ENCODE measurements at regions not wholly inside any gene's neighbourhood (a gene's known extent, or its start where the extent isn't known, plus 50 kb on each side); places are given as distances from the start of the nearest gene placed in this dataset.
A peak's percentile ranks its signal among the peaks of the same experiment; 100 is the strongest.

- no peaks in the 10 kb centered on the region for H3K36me3 ChIP-seq
- no peaks in the 10 kb centered on the region for H3K9me3 ChIP-seq (ENCODE audit: severe bottlenecking)
- no peak overlapping the region for H3K27ac ChIP-seq
- H3K27me3 ChIP-seq (ENCODE audit: insufficient read depth, low read depth, severe bottlenecking): no peaks in the 10 kb centered on the region
- H3K4me3 ChIP-seq (ENCODE audit: low read depth, low read length): no peak overlapping the region
- no peak for TF ChIP-seq CTCF (IDR thresholded peaks at IDR 0.05; ENCODE audit: low read depth, low read length)
- no peak for DNase-seq
Measured at GRCh38 chr7:91411060-91411459, 146.8 kb downstream of the FZD1 start.

- Histone ChIP-seq H3K4me3 (ENCODE audit: low read depth, low read length) (no peak overlapping the region), H3K36me3 (no peaks in the 10 kb centered on the region), H3K9me3 (ENCODE audit: severe bottlenecking) (no peaks in the 10 kb centered on the region), H3K27ac (no peak overlapping the region), H3K27me3 (ENCODE audit: insufficient read depth, low read depth, severe bottlenecking) (no peaks in the 10 kb centered on the region)
- DNase-seq: no peak
- no peak for TF ChIP-seq CTCF (IDR thresholded peaks at IDR 0.05; ENCODE audit: low read depth, low read length)
Measured at GRCh38 chr7:91412298-91412697, 148.1 kb downstream of the FZD1 start.

GRCh38 chr7:91414734-91415133 lies 150.5 kb downstream of the FZD1 start:
- no peak for TF ChIP-seq CTCF (IDR thresholded peaks at IDR 0.05; ENCODE audit: low read depth, low read length)
- Histone ChIP-seq H3K9me3 (ENCODE audit: severe bottlenecking) (no peaks in the 10 kb centered on the region), H3K4me3 (ENCODE audit: low read depth, low read length) (no peak overlapping the region), H3K27ac (no peak overlapping the region), H3K27me3 (ENCODE audit: insufficient read depth, low read depth, severe bottlenecking) (no peaks in the 10 kb centered on the region), H3K36me3 (no peaks in the 10 kb centered on the region)
- DNase-seq: no peak

- Histone ChIP-seq H3K9me3 (ENCODE audit: severe bottlenecking) (no peaks in the 10 kb centered on the region), H3K27ac (no peak overlapping the region), H3K36me3 (no peaks in the 10 kb centered on the region), H3K4me3 (ENCODE audit: low read depth, low read length) (no peak overlapping the region), H3K27me3 (ENCODE audit: insufficient read depth, low read depth, severe bottlenecking) (no peaks in the 10 kb centered on the region)
- no peak for TF ChIP-seq CTCF (IDR thresholded peaks at IDR 0.05; ENCODE audit: low read depth, low read length)
- DNase-seq: peak; percentile 60
Measured at GRCh38 chr7:91416155-91416865, 152.1 kb downstream of the FZD1 start.

GRCh38 chr7:91420606-91421005 lies 156.4 kb downstream of the FZD1 start:
- no peak for TF ChIP-seq CTCF (IDR thresholded peaks at IDR 0.05; ENCODE audit: low read depth, low read length)
- Histone ChIP-seq H3K27me3 (ENCODE audit: insufficient read depth, low read depth, severe bottlenecking) (no peaks in the 10 kb centered on the region), H3K36me3 (no peaks in the 10 kb centered on the region), H3K9me3 (ENCODE audit: severe bottlenecking) (no peaks in the 10 kb centered on the region), H3K4me3 (ENCODE audit: low read depth, low read length) (no peak overlapping the region), H3K27ac (no peak overlapping the region)
- peak; percentile 73 for DNase-seq

- Histone ChIP-seq H3K9me3 (ENCODE audit: severe bottlenecking) (no peaks in the 10 kb centered on the region), H3K27ac (no peak overlapping the region), H3K4me3 (ENCODE audit: low read depth, low read length) (no peak overlapping the region), H3K36me3 (no peaks in the 10 kb centered on the region), H3K27me3 (ENCODE audit: insufficient read depth, low read depth, severe bottlenecking) (no peaks in the 10 kb centered on the region)
- TF ChIP-seq CTCF (IDR thresholded peaks at IDR 0.05; ENCODE audit: low read depth, low read length): no peak
- DNase-seq: no peak
Measured at GRCh38 chr7:91421018-91421417, 156.8 kb downstream of the FZD1 start.
